HEK293 (cell line): ENCODE measurements at regions not wholly inside any gene's neighbourhood (a gene's known extent, or its start where the extent isn't known, plus 50 kb on each side); places are given as distances from the start of the nearest gene placed in this dataset.

Experiments used
- CTCF ChIA-PET: fragments of 350-600 bp; formaldehyde crosslinking; extraction: SDS; loops from one replicate; lab custom pipeline; 2021; ENCODE audit warnings: antibody characterized with exemption; lab: Yijun Ruan, JAX
- POLR2A ChIA-PET: fragments of 300-600 bp; formaldehyde crosslinking; extraction: SDS; loops from one replicate; lab custom pipeline; 2020; ENCODE audit warnings: antibody characterized with exemption, inconsistent platforms; lab: Yijun Ruan, JAX
- H3K27ac ChIP-seq: fragments of 200-500 bp; sonication (Bioruptor generic); 2 replicates; pipeline ENCODE4 v1.5.1; 2014; ENCODE audit warnings: low read depth, low read length, control low read depth, inconsistent platforms; ENCODE audit errors: extremely low read depth
- H3K36me3 ChIP-seq, 2 experiments: fragments of 200-500 bp in 1 of 2; sonication (Bioruptor generic) in 1 of 2; 1 replicate in 1 of 2; 2 replicates in 1 of 2; pipeline ENCODE4 v1.5.1; 2014 to 2017; ENCODE audit warnings: inconsistent platforms in 2 of 2, low read length in 2 of 2; ENCODE audit not compliant: control insufficient read depth in 2 of 2, insufficient read depth in 1 of 2
- H3K4me1 ChIP-seq: fragments of 200-500 bp; sonication (Bioruptor generic); 2 replicates; pipeline ENCODE4 v1.5.1; 2014; ENCODE audit warnings: mild to moderate bottlenecking, low read length, inconsistent platforms; ENCODE audit not compliant: control insufficient read depth, insufficient read depth
- H3K4me3 ChIP-seq: 2 replicates; pipeline ENCODE4 v1.5.1; 2011; ENCODE audit warnings: low read depth, mild to moderate bottlenecking, control low read depth, low read length, moderate library complexity
- H3K9me3 ChIP-seq: fragments of 200-500 bp; sonication (Bioruptor generic); 2 replicates; pipeline ENCODE4 v1.5.1; 2014; ENCODE audit warnings: low read depth, low read length, inconsistent platforms; ENCODE audit not compliant: control insufficient read depth, insufficient read depth
- RBAK ChIP-seq: fragments of 450-650 bp; formaldehyde crosslinking; IDR thresholded peaks from 2 replicates; pipeline ENCODE4 v1.5.1; 2016; ENCODE audit warnings: missing biosample characterization, missing genetic modification characterization
- SCRT2 ChIP-seq: fragments of 450-650 bp; formaldehyde crosslinking; IDR thresholded peaks from 2 replicates; pipeline ENCODE4 v1.5.1; 2016; ENCODE audit warnings: missing biosample characterization, missing genetic modification characterization
- WT1 ChIP-seq: fragments of 450-650 bp; formaldehyde crosslinking; IDR thresholded peaks from 2 replicates; pipeline ENCODE4 v1.5.1; 2016; ENCODE audit warnings: missing biosample characterization, missing genetic modification characterization
- ZFP69B ChIP-seq: fragments of 450-650 bp; formaldehyde crosslinking; IDR thresholded peaks from 2 replicates; pipeline ENCODE4 v1.5.1; 2016; ENCODE audit warnings: missing biosample characterization, missing genetic modification characterization
- ZNF133 ChIP-seq: fragments of 450-650 bp; formaldehyde crosslinking; IDR thresholded peaks from 2 replicates; pipeline ENCODE4 v1.5.1; 2016; ENCODE audit warnings: missing biosample characterization, missing genetic modification characterization
- ZNF174 ChIP-seq: fragments of 450-650 bp; formaldehyde crosslinking; IDR thresholded peaks from 2 replicates; pipeline ENCODE4 v1.5.0; 2017; ENCODE audit warnings: missing biosample characterization, mild to moderate bottlenecking, missing genetic modification characterization
- ZNF175 ChIP-seq: fragments of 450-650 bp; formaldehyde crosslinking; IDR thresholded peaks from 2 replicates; pipeline ENCODE4 v1.5.1; 2016; ENCODE audit warnings: missing biosample characterization, missing genetic modification characterization
- ZNF354C ChIP-seq: fragments of 450-650 bp; formaldehyde crosslinking; IDR thresholded peaks from 2 replicates; pipeline ENCODE4 v1.5.1; 2016; ENCODE audit warnings: missing biosample characterization, missing genetic modification characterization, low read depth, borderline replicate concordance
- ZNF404 ChIP-seq: fragments of 450-650 bp; formaldehyde crosslinking; IDR thresholded peaks from 2 replicates; pipeline ENCODE4 v1.5.1; 2017; ENCODE audit warnings: missing biosample characterization, missing genetic modification characterization
- ZNF510 ChIP-seq: fragments of 450-650 bp; formaldehyde crosslinking; IDR thresholded peaks from 2 replicates; pipeline ENCODE4 v1.5.1; 2018; ENCODE audit warnings: mild to moderate bottlenecking, missing genetic modification characterization, missing biosample characterization; ENCODE audit not compliant: insufficient replicate concordance
- ZNF514 ChIP-seq: fragments of 450-650 bp; formaldehyde crosslinking; IDR thresholded peaks from 2 replicates; pipeline ENCODE4 v1.5.1; 2016; ENCODE audit warnings: missing biosample characterization, missing genetic modification characterization
- ZNF521 ChIP-seq: fragments of 450-650 bp; formaldehyde crosslinking; IDR thresholded peaks from 2 replicates; pipeline ENCODE4 v1.5.1; 2017; ENCODE audit warnings: missing biosample characterization, mild to moderate bottlenecking, missing genetic modification characterization
- ZNF549 ChIP-seq: fragments of 450-650 bp; IDR thresholded peaks from 2 replicates; pipeline ENCODE4 v1.5.1; 2018; ENCODE audit warnings: missing biosample characterization, missing genetic modification characterization, mild to moderate bottlenecking, inconsistent platforms, moderate library complexity
- ZNF555 ChIP-seq: fragments of 450-650 bp; formaldehyde crosslinking; conservative IDR thresholded peaks from 2 replicates; pipeline ENCODE4 v1.5.1; 2017; ENCODE audit warnings: missing biosample characterization, mild to moderate bottlenecking, missing genetic modification characterization, inconsistent platforms
- ZNF560 ChIP-seq: fragments of 450-650 bp; formaldehyde crosslinking; IDR thresholded peaks from 2 replicates; pipeline ENCODE4 v1.5.1; 2017; ENCODE audit warnings: missing biosample characterization, missing genetic modification characterization, borderline replicate concordance
- ZNF621 ChIP-seq: fragments of 450-650 bp; formaldehyde crosslinking; IDR thresholded peaks from 2 replicates; pipeline ENCODE4 v1.5.1; 2017; ENCODE audit warnings: missing biosample characterization, missing genetic modification characterization
- ZNF670 ChIP-seq: fragments of 450-650 bp; formaldehyde crosslinking; IDR thresholded peaks from 2 replicates; pipeline ENCODE4 v1.5.1; 2016; ENCODE audit warnings: missing biosample characterization, missing genetic modification characterization, low read depth
- ZNF768 ChIP-seq: fragments of 450-650 bp; formaldehyde crosslinking; IDR thresholded peaks from 2 replicates; pipeline ENCODE4 v1.5.1; 2018; ENCODE audit warnings: missing biosample characterization, mild to moderate bottlenecking, missing genetic modification characterization
- TF ChIP-seq, protein P1 (sequence below): fragments of 450-650 bp; formaldehyde crosslinking; IDR thresholded peaks from 2 replicates; pipeline ENCODE4 v1.5.1; 2016; ENCODE audit warnings: missing biosample characterization, missing genetic modification characterization
- TF ChIP-seq, protein P2 (sequence below): fragments of 450-650 bp; formaldehyde crosslinking; IDR thresholded peaks from 2 replicates; pipeline ENCODE4 v1.5.1; 2016; ENCODE audit warnings: missing biosample characterization, missing genetic modification characterization, low read depth
- TF ChIP-seq, protein P3 (sequence below): fragments of 450-650 bp; formaldehyde crosslinking; IDR thresholded peaks from 2 replicates; pipeline ENCODE4 v1.5.1; 2016; ENCODE audit warnings: missing biosample characterization, missing genetic modification characterization
- TF ChIP-seq, protein P4 (sequence below): fragments of 450-650 bp; formaldehyde crosslinking; IDR thresholded peaks from 2 replicates; pipeline ENCODE4 v1.5.1; 2017; ENCODE audit warnings: missing biosample characterization, missing genetic modification characterization
- TF ChIP-seq, protein P5 (sequence below): fragments of 450-650 bp; formaldehyde crosslinking; IDR thresholded peaks from 2 replicates; pipeline ENCODE4 v1.5.1; 2016; ENCODE audit warnings: missing biosample characterization, missing genetic modification characterization
- TF ChIP-seq, protein P6 (sequence below): fragments of 450-650 bp; formaldehyde crosslinking; IDR thresholded peaks from 2 replicates; pipeline ENCODE4 v1.5.1; 2017; ENCODE audit warnings: missing biosample characterization, mild to moderate bottlenecking, missing genetic modification characterization, moderate library complexity

DNA sequence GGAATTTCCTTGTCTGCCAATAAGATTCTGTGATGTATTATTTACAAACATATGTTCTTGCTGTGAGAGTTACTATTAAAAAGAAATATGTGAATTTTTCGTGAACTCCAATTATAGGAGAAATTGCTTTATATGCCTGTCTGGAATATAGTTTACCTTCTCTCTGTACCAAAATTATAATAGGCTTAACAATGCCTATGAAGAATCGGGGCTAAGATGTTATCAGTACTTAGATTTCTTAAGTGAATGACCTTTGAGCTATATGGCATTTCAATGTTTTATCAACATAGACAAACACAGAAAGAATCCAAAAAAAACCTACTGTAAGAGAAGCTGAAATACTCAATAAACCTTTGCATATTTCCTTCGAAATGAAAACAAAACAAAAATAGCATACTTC, 323.1 kb upstream of the ADAMTS5 start:
- H3K27ac ChIP-seq, result no peak overlapping the region
- ChIA-PET POLR2A (no interaction called here), CTCF (no interaction called here)
- no peaks in the 10 kb centered on the region for H3K9me3 ChIP-seq
- no peaks in the 10 kb centered on the region for H3K4me1 ChIP-seq
- H3K4me3 ChIP-seq, result no peak overlapping the region
- H3K36me3 ChIP-seq, result no peaks in the 10 kb centered on the region
- TF ChIP-seq, protein P1, sequence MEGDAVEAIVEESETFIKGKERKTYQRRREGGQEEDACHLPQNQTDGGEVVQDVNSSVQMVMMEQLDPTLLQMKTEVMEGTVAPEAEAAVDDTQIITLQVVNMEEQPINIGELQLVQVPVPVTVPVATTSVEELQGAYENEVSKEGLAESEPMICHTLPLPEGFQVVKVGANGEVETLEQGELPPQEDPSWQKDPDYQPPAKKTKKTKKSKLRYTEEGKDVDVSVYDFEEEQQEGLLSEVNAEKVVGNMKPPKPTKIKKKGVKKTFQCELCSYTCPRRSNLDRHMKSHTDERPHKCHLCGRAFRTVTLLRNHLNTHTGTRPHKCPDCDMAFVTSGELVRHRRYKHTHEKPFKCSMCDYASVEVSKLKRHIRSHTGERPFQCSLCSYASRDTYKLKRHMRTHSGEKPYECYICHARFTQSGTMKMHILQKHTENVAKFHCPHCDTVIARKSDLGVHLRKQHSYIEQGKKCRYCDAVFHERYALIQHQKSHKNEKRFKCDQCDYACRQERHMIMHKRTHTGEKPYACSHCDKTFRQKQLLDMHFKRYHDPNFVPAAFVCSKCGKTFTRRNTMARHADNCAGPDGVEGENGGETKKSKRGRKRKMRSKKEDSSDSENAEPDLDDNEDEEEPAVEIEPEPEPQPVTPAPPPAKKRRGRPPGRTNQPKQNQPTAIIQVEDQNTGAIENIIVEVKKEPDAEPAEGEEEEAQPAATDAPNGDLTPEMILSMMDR (tag by site-specific recombination), result no peak
- TF ChIP-seq ZNF133 (no peak), RBAK (tag by site-specific recombination) (no peak), ZNF514 (tag by site-specific recombination) (no peak), ZNF560 (tag by site-specific recombination) (no peak), SCRT2 (tag by site-specific recombination) (no peak), ZNF521 (tag by site-specific recombination) (no peak), ZNF175 (tag by site-specific recombination) (no peak), ZNF404 (tag by site-specific recombination) (no peak), ZNF621 (no peak), ZNF174 (tag by site-specific recombination) (no peak), ZNF510 (no peak)
- TF ChIP-seq, protein P2, sequence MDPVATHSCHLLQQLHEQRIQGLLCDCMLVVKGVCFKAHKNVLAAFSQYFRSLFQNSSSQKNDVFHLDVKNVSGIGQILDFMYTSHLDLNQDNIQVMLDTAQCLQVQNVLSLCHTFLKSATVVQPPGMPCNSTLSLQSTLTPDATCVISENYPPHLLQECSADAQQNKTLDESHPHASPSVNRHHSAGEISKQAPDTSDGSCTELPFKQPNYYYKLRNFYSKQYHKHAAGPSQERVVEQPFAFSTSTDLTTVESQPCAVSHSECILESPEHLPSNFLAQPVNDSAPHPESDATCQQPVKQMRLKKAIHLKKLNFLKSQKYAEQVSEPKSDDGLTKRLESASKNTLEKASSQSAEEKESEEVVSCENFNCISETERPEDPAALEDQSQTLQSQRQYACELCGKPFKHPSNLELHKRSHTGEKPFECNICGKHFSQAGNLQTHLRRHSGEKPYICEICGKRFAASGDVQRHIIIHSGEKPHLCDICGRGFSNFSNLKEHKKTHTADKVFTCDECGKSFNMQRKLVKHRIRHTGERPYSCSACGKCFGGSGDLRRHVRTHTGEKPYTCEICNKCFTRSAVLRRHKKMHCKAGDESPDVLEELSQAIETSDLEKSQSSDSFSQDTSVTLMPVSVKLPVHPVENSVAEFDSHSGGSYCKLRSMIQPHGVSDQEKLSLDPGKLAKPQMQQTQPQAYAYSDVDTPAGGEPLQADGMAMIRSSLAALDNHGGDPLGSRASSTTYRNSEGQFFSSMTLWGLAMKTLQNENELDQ (tag by site-specific recombination), result no peak
- TF ChIP-seq, protein P3, sequence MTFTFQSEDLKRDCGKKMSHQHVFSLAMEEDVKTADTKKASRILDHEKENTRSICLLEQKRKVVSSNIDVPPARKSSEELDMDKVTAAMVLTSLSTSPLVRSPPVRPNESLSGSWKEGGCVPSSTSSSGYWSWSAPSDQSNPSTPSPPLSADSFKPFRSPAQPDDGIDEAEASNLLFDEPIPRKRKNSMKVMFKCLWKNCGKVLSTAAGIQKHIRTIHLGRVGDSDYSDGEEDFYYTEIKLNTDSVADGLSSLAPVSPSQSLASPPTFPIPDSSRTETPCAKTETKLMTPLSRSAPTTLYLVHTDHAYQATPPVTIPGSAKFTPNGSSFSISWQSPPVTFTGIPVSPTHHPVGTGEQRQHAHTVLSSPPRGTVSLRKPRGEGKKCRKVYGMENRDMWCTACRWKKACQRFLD (tag by site-specific recombination), result no peak
- TF ChIP-seq, protein P4, sequence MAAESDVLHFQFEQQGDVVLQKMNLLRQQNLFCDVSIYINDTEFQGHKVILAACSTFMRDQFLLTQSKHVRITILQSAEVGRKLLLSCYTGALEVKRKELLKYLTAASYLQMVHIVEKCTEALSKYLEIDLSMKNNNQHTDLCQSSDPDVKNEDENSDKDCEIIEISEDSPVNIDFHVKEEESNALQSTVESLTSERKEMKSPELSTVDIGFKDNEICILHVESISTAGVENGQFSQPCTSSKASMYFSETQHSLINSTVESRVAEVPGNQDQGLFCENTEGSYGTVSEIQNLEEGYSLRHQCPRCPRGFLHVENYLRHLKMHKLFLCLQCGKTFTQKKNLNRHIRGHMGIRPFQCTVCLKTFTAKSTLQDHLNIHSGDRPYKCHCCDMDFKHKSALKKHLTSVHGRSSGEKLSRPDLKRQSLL (tag by site-specific recombination), result no peak
- TF ChIP-seq, protein P5, sequence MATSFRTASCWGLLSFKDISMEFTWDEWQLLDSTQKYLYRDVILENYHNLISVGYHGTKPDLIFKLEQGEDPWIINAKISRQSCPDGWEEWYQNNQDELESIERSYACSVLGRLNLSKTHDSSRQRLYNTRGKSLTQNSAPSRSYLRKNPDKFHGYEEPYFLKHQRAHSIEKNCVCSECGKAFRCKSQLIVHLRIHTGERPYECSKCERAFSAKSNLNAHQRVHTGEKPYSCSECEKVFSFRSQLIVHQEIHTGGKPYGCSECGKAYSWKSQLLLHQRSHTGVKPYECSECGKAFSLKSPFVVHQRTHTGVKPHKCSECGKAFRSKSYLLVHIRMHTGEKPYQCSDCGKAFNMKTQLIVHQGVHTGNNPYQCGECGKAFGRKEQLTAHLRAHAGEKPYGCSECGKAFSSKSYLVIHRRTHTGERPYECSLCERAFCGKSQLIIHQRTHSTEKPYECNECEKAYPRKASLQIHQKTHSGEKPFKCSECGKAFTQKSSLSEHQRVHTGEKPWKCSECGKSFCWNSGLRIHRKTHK (tag by site-specific recombination), result no peak
- TF ChIP-seq, all 188 proteins: peak for 0

DNA sequence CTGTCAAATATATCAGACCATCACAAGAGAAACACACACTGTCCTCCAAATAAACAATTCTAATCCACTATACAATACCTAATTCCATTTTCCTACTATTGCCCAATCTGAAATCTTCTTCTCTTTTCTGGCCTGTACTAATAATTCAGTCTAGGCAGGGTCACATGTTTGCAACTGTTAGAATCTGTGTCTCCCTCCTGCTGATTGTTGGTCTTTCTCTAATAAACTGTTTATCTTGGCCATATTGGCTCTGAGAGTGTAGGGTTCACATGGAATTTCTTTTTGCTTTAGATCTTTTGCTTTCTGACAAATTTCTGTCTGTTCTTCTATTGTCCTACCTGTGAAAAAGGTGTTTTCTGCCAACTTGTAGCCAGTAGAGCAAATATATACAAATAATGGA, 319.9 kb upstream of the ADAMTS5 start:
- H3K9me3 ChIP-seq, result no peaks in the 10 kb centered on the region

More for the DNA sequence above, 319.9 kb upstream of the ADAMTS5 start:
- Histone ChIP-seq H3K27ac (no peak overlapping the region), H3K4me3 (no peak overlapping the region), H3K36me3 (no peaks in the 10 kb centered on the region), H3K4me1 (no peaks in the 10 kb centered on the region)
- POLR2A ChIA-PET, result no interaction called here
- CTCF ChIA-PET, result no interaction called here
- no peak for TF ChIP-seq ZNF174 (tag by site-specific recombination)
- TF ChIP-seq ZNF549 (tag by site-specific recombination), result no peak
- no peak for TF ChIP-seq WT1 (tag by site-specific recombination)
- TF ChIP-seq ZFP69B (tag by site-specific recombination), result no peak
- TF ChIP-seq ZNF555 (tag by site-specific recombination), result no peak
- no peak for TF ChIP-seq ZNF768 (tag by site-specific recombination)
- no peak for TF ChIP-seq ZNF670 (tag by site-specific recombination)
- TF ChIP-seq ZNF354C (tag by site-specific recombination), result no peak
- TF ChIP-seq, protein P6, sequence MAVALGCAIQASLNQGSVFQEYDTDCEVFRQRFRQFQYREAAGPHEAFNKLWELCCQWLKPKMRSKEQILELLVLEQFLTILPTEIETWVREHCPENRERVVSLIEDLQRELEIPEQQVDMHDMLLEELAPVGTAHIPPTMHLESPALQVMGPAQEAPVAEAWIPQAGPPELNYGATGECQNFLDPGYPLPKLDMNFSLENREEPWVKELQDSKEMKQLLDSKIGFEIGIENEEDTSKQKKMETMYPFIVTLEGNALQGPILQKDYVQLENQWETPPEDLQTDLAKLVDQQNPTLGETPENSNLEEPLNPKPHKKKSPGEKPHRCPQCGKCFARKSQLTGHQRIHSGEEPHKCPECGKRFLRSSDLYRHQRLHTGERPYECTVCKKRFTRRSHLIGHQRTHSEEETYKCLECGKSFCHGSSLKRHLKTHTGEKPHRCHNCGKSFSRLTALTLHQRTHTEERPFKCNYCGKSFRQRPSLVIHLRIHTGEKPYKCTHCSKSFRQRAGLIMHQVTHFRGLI (tag by site-specific recombination), result no peak
- TF ChIP-seq, all 188 proteins: peak for 0
